ENCODE measurements at regions not wholly inside any gene's neighbourhood (a gene's known extent, or its start where the extent isn't known, plus 50 kb on each side); places are given as distances from the start of the nearest gene placed in this dataset.

GRCh38 chr5:82702046-82702445, 375.1 kb downstream of the TMEM167A start:
- no peak for DNase-seq (ENCODE audit: low read depth)

- no peak for DNase-seq (ENCODE audit: low read depth)
These were observed 377.5 kb downstream of the TMEM167A start for GRCh38 chr5:82699737-82700136.

- DNase-seq (ENCODE audit: low read depth): no peak
These were observed 379.2 kb downstream of the TMEM167A start for GRCh38 chr5:82698026-82698425.

- DNase-seq (ENCODE audit: low read depth): no peak
These were observed 382.4 kb downstream of the TMEM167A start for GRCh38 chr5:82694711-82695285.

GRCh38 chr5:82692826-82693225, 384.4 kb downstream of the TMEM167A start:
- no peak for DNase-seq (ENCODE audit: low read depth)

- no peak for DNase-seq (ENCODE audit: low read depth)
These were observed 392.5 kb downstream of the TMEM167A start for GRCh38 chr5:82684659-82685058.

- DNase-seq (ENCODE audit: low read depth): no peak
These were observed 393.0 kb downstream of the TMEM167A start for GRCh38 chr5:82684165-82684564.

- DNase-seq (ENCODE audit: low read depth): no peak
These were observed 397.5 kb downstream of the TMEM167A start for GRCh38 chr5:82679660-82680059.

- DNase-seq (ENCODE audit: low read depth): no peak
These were observed 398.5 kb upstream of the RPS23 start for GRCh38 chr5:82676661-82677060.

GRCh38 chr5:82674671-82675070, 396.5 kb upstream of the RPS23 start:
- no peak for DNase-seq (ENCODE audit: low read depth)

GRCh38 chr5:82673057-82673809, 395.1 kb upstream of the RPS23 start:
- DNase-seq (ENCODE audit: low read depth): no peak

- no peak for DNase-seq (ENCODE audit: low read depth)
These were observed 392.5 kb upstream of the RPS23 start for GRCh38 chr5:82670692-82671091.

GRCh38 chr5:82669720-82670119, 391.6 kb upstream of the RPS23 start:
- no peak for DNase-seq (ENCODE audit: low read depth)

- no peak for DNase-seq (ENCODE audit: low read depth)
These were observed 388.2 kb upstream of the RPS23 start for GRCh38 chr5:82666312-82666711.

- no peak for DNase-seq (ENCODE audit: low read depth)
These were observed 386.6 kb upstream of the RPS23 start for GRCh38 chr5:82664732-82665131.

GRCh38 chr5:82663225-82663624, 385.1 kb upstream of the RPS23 start:
- DNase-seq (ENCODE audit: low read depth): no peak

- no peak for DNase-seq (ENCODE audit: low read depth)
These were observed 384.2 kb upstream of the RPS23 start for GRCh38 chr5:82662340-82662739.

- DNase-seq (ENCODE audit: low read depth): no peak
These were observed 383.8 kb upstream of the RPS23 start for GRCh38 chr5:82661933-82662332.

GRCh38 chr5:82661462-82661861, 383.3 kb upstream of the RPS23 start:
- DNase-seq (ENCODE audit: low read depth): no peak

- DNase-seq (ENCODE audit: low read depth): no peak
These were observed 381.0 kb upstream of the RPS23 start for GRCh38 chr5:82659115-82659514.

GRCh38 chr5:82657033-82657699, 379.0 kb upstream of the RPS23 start:
- no peak for DNase-seq (ENCODE audit: low read depth)

GRCh38 chr5:82656341-82656761, 378.2 kb upstream of the RPS23 start:
- DNase-seq (ENCODE audit: low read depth): no peak

- no peak for DNase-seq (ENCODE audit: low read depth)
These were observed 376.9 kb upstream of the RPS23 start for GRCh38 chr5:82655078-82655477.

Measured in activated gamma-delta T cell treated with anti-CD3 and anti-CD28 coated beads, Interleukin-2, amount 50 U/mL, for 16 hours (primary cell).